HG02884 (cell line): ENCODE measurements at regions not wholly inside any gene's neighbourhood (a gene's known extent, or its start where the extent isn't known, plus 50 kb on each side); places are given as distances from the start of the nearest gene placed in this dataset.

Experiments
- ATAC-seq: cut with Tn5 transposase; IDR thresholded peaks from one replicate; pipeline ENCODE4 v1.9.1; 2021; ENCODE audit warnings: mild to moderate bottlenecking, moderate library complexity; ENCODE audit not compliant: unreplicated experiment

GRCh38 chr1:218525451-218526197 is 180.5 kb downstream of the TGFB2 start:
- ATAC-seq = no peak

GRCh38 chr1:218526198-218526580 is 181.1 kb downstream of the TGFB2 start:
- no peak for ATAC-seq

GRCh38 chr1:218527737-218528136 is 182.6 kb downstream of the TGFB2 start:
- ATAC-seq = no peak

GRCh38 chr1:218529646-218530300 is 184.6 kb downstream of the TGFB2 start:
- ATAC-seq = no peak

GRCh38 chr1:218531936-218532335 is 186.8 kb downstream of the TGFB2 start:
- ATAC-seq = no peak

- no peak for ATAC-seq
Observed at GRCh38 chr1:218536296-218536986, 191.3 kb downstream of the TGFB2 start.

GRCh38 chr1:218537122-218537913 is 192.2 kb downstream of the TGFB2 start:
- no peak for ATAC-seq

- ATAC-seq = no peak
Observed at GRCh38 chr1:218538341-218538740, 193.2 kb downstream of the TGFB2 start.

- ATAC-seq = no peak
Observed at GRCh38 chr1:218546314-218546713, 201.2 kb downstream of the TGFB2 start.

GRCh38 chr1:218547957-218548730 is 203.0 kb downstream of the TGFB2 start:
- no peak for ATAC-seq

GRCh38 chr1:218548764-218549163 is 203.6 kb downstream of the TGFB2 start:
- no peak for ATAC-seq

- no peak for ATAC-seq
Observed at GRCh38 chr1:218553197-218553596, 208.1 kb downstream of the TGFB2 start.

GRCh38 chr1:218556016-218556415 is 210.9 kb downstream of the TGFB2 start:
- ATAC-seq = no peak

- no peak for ATAC-seq
Observed at GRCh38 chr1:218557731-218558130, 212.6 kb downstream of the TGFB2 start.

- no peak for ATAC-seq
Observed at GRCh38 chr1:218558271-218558810, 213.2 kb downstream of the TGFB2 start.

- no peak for ATAC-seq
Observed at GRCh38 chr1:218565377-218565776, 220.2 kb downstream of the TGFB2 start.

GRCh38 chr1:218568962-218569550 is 223.9 kb downstream of the TGFB2 start:
- ATAC-seq = no peak

GRCh38 chr1:218570456-218570855 is 225.3 kb downstream of the TGFB2 start:
- ATAC-seq = no peak

- ATAC-seq = no peak
Observed at GRCh38 chr1:218571491-218571890, 226.4 kb downstream of the TGFB2 start.

- no peak for ATAC-seq
Observed at GRCh38 chr1:218572050-218572449, 226.9 kb downstream of the TGFB2 start.
